ENCODE measurements at regions not wholly inside any gene's neighbourhood (a gene's known extent, or its start where the extent isn't known, plus 50 kb on each side); places are given as distances from the start of the nearest gene placed in this dataset.
"Not testable (repeated sequence)": the region's sequence is repeated elsewhere in the genome, so short reads cannot be mapped to it uniquely, and the experiment has no call there.

DNA sequence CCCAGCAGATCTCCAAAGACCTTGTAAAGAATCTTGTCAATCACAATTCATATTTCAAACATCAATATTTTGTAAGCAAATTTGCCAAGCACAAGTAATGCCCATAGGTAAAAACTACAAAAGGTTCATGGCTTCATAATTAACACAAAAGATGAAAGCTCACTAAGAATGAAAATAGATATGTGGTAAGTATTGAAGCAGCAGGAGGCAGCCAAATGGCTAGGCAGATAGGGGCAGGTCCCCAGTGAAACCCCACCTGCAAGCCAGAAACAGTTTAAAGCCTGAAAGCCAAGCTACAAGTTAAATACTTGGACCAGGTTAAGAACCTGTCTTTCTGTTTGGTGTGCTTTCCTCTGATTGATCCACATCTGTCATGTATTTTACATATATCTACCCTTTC is 942.6 kb upstream of the SPRY2 start:
- Histone ChIP-seq H3K4me3 (ENCODE audit: low read length) (no peak overlapping the region), H3K9ac (ENCODE audit: low read depth, low read length) (no peak overlapping the region), H3K4me1 (ENCODE audit: control insufficient read depth, insufficient read depth, low read length) (no peaks in the 10 kb centered on the region), H3K9me3 (replicated peaks; ENCODE audit: low read length) (no peaks in the 10 kb centered on the region), H3K4me2 (ENCODE audit: low read length) (no peak overlapping the region), H3K27me3 (ENCODE audit: control insufficient read depth, insufficient read depth, low read length) (no peaks in the 10 kb centered on the region), H3K36me3 (ENCODE audit: insufficient read depth, low read length) (no peaks in the 10 kb centered on the region)

DNA sequence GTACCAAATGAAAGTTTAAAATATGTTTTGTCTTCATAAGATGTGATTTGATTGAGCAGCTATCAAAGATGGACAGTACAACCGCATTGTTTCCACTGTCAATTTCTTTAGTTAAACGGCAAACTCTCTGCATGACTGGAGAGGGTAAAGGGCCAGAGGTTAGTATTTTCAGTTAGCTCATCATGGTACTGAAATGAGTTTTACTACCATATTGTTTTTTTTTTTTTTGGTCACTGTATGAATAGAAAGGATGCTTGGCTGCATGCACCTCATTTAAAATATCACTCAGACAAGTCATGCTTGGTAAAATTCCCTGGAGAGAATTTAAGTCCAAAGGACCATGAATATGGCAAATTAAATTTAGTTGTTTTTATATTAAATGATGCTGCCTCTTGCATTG is 942.1 kb upstream of the SPRY2 start:
- no peaks in the 10 kb centered on the region for H3K27me3 ChIP-seq (ENCODE audit: control insufficient read depth, insufficient read depth, low read length)
- H3K9me3 ChIP-seq (replicated peaks; ENCODE audit: low read length): no peaks in the 10 kb centered on the region
- H3K4me1 ChIP-seq (ENCODE audit: control insufficient read depth, insufficient read depth, low read length): no peaks in the 10 kb centered on the region
- H3K9ac ChIP-seq (ENCODE audit: low read depth, low read length): no peak overlapping the region
- no peak overlapping the region for H3K4me3 ChIP-seq (ENCODE audit: low read length)
- no peaks in the 10 kb centered on the region for H3K36me3 ChIP-seq (ENCODE audit: insufficient read depth, low read length)
- no peak overlapping the region for H3K4me2 ChIP-seq (ENCODE audit: low read length)

DNA sequence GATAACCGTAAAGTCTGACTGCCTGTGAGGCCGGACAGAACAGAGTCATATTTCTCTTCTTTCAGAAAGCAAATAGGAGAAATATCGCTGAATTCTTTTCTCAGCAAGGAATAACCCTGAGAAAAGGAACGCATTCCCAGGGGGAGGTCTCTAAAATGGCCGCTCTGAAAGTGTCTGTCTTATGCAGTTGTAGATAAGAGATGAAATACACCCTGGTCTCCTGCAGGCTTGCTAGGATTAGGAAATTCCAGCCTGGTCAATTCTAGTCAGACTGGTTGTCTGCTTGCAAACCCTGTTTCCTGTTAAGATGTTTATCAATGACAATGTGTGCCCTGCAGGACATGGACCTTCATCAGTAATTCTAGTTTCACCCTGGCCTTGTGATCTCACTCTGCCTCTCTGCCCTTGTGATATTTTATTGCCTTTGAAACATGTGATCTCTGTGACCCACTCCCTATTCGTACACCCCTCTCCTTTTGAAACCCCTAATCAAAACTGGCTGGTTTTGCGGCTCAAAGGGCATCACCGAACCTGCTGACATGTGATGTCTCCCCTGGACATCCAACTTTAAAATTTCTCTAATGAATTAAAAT is 934.8 kb upstream of the SPRY2 start:
- no peaks in the 10 kb centered on the region for H3K27me3 ChIP-seq (ENCODE audit: control insufficient read depth, insufficient read depth, low read length)
- no peak overlapping the region for H3K4me2 ChIP-seq (ENCODE audit: low read length)
- no peaks in the 10 kb centered on the region for H3K36me3 ChIP-seq (ENCODE audit: insufficient read depth, low read length)
- no peak overlapping the region for H3K9ac ChIP-seq (ENCODE audit: low read depth, low read length)
- H3K4me3 ChIP-seq (ENCODE audit: low read length): no peak overlapping the region
- no peaks in the 10 kb centered on the region for H3K4me1 ChIP-seq (ENCODE audit: control insufficient read depth, insufficient read depth, low read length)
- H3K9me3 ChIP-seq (replicated peaks; ENCODE audit: low read length): no peaks in the 10 kb centered on the region

DNA sequence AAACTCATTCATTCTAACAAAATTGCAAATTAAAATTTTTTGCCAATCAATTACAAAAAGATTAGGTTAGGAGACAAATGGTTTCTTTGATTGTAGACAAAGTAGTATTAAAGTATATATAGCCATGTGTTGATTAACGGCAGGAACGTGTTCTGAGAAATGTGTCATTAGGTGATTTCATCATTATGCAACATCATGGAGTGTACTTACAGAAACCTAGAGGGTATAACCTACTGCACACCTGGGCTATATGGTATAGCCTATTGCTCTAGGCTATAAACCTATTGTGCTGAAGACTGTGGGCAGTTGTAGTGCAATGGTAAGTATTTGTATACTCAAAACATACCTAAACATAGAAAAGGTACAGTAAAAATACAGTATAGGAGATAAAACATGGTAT is 906.8 kb upstream of the SPRY2 start:
- H3K27me3 ChIP-seq (ENCODE audit: control insufficient read depth, insufficient read depth, low read length): no peaks in the 10 kb centered on the region
- no peaks in the 10 kb centered on the region for H3K9me3 ChIP-seq (replicated peaks; ENCODE audit: low read length)
- H3K36me3 ChIP-seq (ENCODE audit: insufficient read depth, low read length): no peaks in the 10 kb centered on the region
- H3K9ac ChIP-seq (ENCODE audit: low read depth, low read length): no peak overlapping the region
- H3K4me3 ChIP-seq (ENCODE audit: low read length): no peak overlapping the region
- no peak overlapping the region for H3K4me2 ChIP-seq (ENCODE audit: low read length)
- no peaks in the 10 kb centered on the region for H3K4me1 ChIP-seq (ENCODE audit: control insufficient read depth, insufficient read depth, low read length)

DNA sequence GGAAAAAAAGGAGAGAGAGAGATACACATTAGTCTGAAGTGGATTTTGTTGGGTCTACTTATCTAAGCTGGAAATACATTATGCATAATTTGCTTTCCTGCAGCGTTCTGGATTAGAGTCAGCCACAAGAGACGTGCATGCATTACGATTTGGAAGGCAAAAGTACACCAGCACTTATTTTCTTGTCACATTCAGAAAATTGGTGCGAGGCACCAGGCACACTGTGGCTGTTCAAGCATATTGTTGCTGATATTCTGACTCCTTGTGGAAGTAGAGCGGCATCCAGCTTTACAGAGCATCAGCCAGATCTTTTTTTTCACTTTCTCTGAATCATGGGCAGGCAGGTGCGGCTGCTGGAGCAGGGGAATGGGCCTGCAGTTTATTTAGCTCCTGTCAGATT is 905.6 kb upstream of the SPRY2 start:
- no peaks in the 10 kb centered on the region for H3K9me3 ChIP-seq (replicated peaks; ENCODE audit: low read length)
- no peak overlapping the region for H3K4me2 ChIP-seq (ENCODE audit: low read length)
- no peaks in the 10 kb centered on the region for H3K36me3 ChIP-seq (ENCODE audit: insufficient read depth, low read length)
- no peaks in the 10 kb centered on the region for H3K27me3 ChIP-seq (ENCODE audit: control insufficient read depth, insufficient read depth, low read length)
- H3K9ac ChIP-seq (ENCODE audit: low read depth, low read length): no peak overlapping the region
- no peaks in the 10 kb centered on the region for H3K4me1 ChIP-seq (ENCODE audit: control insufficient read depth, insufficient read depth, low read length)
- H3K4me3 ChIP-seq (ENCODE audit: low read length): no peak overlapping the region

DNA sequence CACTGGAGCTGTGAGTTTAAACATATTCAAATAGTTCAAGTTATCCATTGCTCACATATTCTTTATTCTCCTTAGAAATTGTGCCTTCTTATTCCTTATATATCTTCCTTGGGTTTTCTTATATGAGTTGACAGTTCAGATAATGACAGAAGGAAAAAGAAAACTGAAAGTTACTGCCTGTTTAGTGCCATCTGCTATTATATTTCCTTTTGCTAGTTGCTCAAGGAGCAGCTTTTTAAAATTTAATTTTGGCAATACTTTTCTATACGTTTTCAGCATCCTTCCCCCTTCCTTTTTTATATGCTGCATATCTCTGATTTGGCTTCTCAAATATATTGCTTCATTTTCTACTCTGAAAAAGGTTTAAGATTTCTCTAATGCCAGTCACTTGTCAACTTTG is 903.1 kb upstream of the SPRY2 start:
- Histone ChIP-seq H3K9me3 (replicated peaks; ENCODE audit: low read length) (no peaks in the 10 kb centered on the region), H3K4me3 (ENCODE audit: low read length) (no peak overlapping the region)

DNA sequence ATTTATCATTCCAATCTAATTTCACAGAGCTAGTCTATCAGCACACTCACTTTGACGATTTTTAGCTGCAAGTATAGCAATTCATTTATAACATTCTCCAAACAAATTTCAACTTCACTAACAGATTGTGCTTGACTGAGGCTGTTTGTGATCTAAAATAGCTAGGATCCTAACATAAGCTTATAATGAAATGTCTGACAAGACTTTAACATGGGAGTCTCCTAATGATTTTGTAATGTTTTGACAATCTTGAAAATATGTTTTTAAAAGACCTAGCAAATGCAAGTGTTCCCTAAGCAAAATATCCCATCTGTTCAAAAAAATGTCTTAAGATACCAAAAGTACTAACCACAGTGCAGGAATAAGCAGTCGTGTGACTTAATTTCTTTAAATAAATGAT is 889.5 kb upstream of the SPRY2 start:
- Histone ChIP-seq H3K4me2 (ENCODE audit: low read length) (no peak overlapping the region), H3K27me3 (ENCODE audit: control insufficient read depth, insufficient read depth, low read length) (no peaks in the 10 kb centered on the region), H3K9me3 (replicated peaks; ENCODE audit: low read length) (no peaks in the 10 kb centered on the region), H3K36me3 (ENCODE audit: insufficient read depth, low read length) (no peaks in the 10 kb centered on the region), H3K9ac (ENCODE audit: low read depth, low read length) (no peak overlapping the region), H3K4me1 (ENCODE audit: control insufficient read depth, insufficient read depth, low read length) (no peaks in the 10 kb centered on the region), H3K4me3 (ENCODE audit: low read length) (no peak overlapping the region)

More for the DNA sequence above, 903.1 kb upstream of the SPRY2 start:
- H3K9ac ChIP-seq (ENCODE audit: low read depth, low read length): no peak overlapping the region
- H3K4me1 ChIP-seq (ENCODE audit: control insufficient read depth, insufficient read depth, low read length): no peaks in the 10 kb centered on the region
- no peaks in the 10 kb centered on the region for H3K36me3 ChIP-seq (ENCODE audit: insufficient read depth, low read length)
- no peak overlapping the region for H3K4me2 ChIP-seq (ENCODE audit: low read length)
- H3K27me3 ChIP-seq (ENCODE audit: control insufficient read depth, insufficient read depth, low read length): no peaks in the 10 kb centered on the region

DNA sequence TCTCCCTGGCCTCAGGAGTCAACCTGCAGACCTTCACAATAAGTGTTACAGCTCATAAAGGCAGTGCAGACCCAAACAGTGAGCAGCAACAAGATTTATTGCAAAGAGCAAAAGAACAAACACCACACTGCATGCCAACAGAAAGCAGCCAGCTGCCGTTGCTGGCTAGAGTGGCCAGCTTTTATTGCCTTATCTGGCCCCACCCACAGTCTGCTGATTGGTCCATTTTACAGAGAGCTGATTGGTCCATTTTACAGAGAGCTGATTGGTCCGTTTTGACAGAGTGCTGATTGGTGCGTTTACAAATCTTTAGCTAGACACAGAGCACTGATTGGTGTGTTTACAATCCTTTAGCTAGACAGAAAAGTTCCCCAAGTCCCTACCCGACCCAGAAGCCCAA is 885.9 kb upstream of the SPRY2 start:
- not testable (repeated sequence) for H3K4me2 ChIP-seq (ENCODE audit: low read length); H3K27me3 ChIP-seq (ENCODE audit: control insufficient read depth, insufficient read depth, low read length); H3K36me3 ChIP-seq (ENCODE audit: insufficient read depth, low read length); H3K9me3 ChIP-seq (replicated peaks; ENCODE audit: low read length); H3K4me1 ChIP-seq (ENCODE audit: control insufficient read depth, insufficient read depth, low read length); H3K4me3 ChIP-seq (ENCODE audit: low read length); H3K9ac ChIP-seq (ENCODE audit: low read depth, low read length)

DNA sequence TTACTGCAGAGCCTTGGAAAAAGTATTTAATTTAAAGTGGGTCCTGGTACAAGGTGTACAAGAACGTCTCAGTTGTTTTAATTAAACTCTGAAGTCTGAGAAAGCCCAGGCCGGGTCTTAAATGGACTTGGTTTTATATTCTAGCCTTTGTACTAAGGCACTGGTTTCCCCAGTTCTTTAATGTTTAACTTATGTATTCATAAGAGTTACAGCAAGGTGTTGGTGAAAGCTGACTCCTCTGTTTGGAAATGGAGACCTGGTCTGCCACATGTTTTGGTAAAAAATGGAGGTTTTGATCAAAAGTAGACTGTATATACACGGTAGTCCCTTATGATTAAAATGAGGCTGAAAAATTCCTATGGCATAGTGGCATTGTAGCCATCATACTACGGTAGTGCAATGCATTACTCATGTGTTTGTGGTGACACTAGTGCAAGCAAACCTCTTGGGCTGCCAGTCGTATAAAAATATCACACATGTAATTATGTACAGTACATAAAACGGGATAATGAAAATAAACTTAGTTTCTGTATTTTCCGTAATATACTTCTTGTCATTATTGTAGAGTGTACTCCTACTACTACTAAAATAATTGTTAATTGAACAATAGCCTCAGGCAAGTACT is 883.4 kb upstream of the SPRY2 start:
- no peak overlapping the region for H3K4me2 ChIP-seq (ENCODE audit: low read length)
- H3K9ac ChIP-seq (ENCODE audit: low read depth, low read length): no peak overlapping the region

DNA sequence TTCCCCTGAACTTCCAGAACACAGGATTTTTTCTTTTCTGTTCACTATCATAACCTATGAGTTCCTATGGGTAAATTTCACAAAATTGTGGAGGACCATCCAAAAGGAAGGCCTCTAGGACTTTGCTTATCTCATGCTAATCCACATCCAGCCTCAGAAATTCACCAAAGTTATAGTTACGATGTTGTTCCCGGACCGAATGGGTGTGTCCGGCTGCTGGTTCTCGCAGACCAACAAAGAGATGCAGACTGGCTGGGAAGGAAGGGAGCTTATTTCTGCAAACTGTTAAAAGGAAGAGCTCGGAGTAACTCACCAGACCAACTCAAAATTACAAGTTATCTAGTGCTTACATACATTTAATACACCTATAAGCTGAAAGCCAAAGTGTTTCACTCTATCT is 882.9 kb upstream of the SPRY2 start:
- no peaks in the 10 kb centered on the region for H3K36me3 ChIP-seq (ENCODE audit: insufficient read depth, low read length)
- no peaks in the 10 kb centered on the region for H3K4me1 ChIP-seq (ENCODE audit: control insufficient read depth, insufficient read depth, low read length)
- H3K4me2 ChIP-seq (ENCODE audit: low read length): no peak overlapping the region
- no peak overlapping the region for H3K9ac ChIP-seq (ENCODE audit: low read depth, low read length)
- H3K9me3 ChIP-seq (replicated peaks; ENCODE audit: low read length): no peaks in the 10 kb centered on the region
- no peaks in the 10 kb centered on the region for H3K27me3 ChIP-seq (ENCODE audit: control insufficient read depth, insufficient read depth, low read length)
- H3K4me3 ChIP-seq (ENCODE audit: low read length): no peak overlapping the region

More for the DNA sequence above, 883.4 kb upstream of the SPRY2 start:
- Histone ChIP-seq H3K4me1 (ENCODE audit: control insufficient read depth, insufficient read depth, low read length) (no peaks in the 10 kb centered on the region), H3K4me3 (ENCODE audit: low read length) (no peak overlapping the region), H3K27me3 (ENCODE audit: control insufficient read depth, insufficient read depth, low read length) (no peaks in the 10 kb centered on the region), H3K9me3 (replicated peaks; ENCODE audit: low read length) (no peaks in the 10 kb centered on the region), H3K36me3 (ENCODE audit: insufficient read depth, low read length) (no peaks in the 10 kb centered on the region)

DNA sequence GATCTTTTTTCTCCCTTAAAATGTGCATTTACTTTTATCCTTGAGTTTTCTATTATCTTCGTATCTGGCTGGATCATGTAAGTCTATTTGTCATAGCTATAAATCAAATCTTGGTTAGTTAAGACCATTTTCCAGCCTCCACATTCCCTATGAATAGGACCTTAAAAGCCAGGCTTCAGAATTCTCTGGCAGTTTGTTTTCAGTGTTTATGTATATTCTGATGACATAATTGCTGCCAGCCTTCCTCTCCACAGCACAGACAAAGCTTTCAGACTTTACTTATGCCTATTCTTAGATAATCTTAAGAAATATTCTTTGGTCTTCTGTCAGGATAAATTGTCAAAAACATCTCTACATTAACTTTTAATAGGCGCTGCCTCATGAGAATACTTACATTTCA is 870.8 kb upstream of the SPRY2 start:
- Histone ChIP-seq H3K9me3 (replicated peaks; ENCODE audit: low read length) (no peaks in the 10 kb centered on the region), H3K27me3 (ENCODE audit: control insufficient read depth, insufficient read depth, low read length) (no peaks in the 10 kb centered on the region), H3K9ac (ENCODE audit: low read depth, low read length) (no peak overlapping the region), H3K4me1 (ENCODE audit: control insufficient read depth, insufficient read depth, low read length) (no peaks in the 10 kb centered on the region), H3K4me3 (ENCODE audit: low read length) (no peak overlapping the region), H3K36me3 (ENCODE audit: insufficient read depth, low read length) (no peaks in the 10 kb centered on the region), H3K4me2 (ENCODE audit: low read length) (no peak overlapping the region)

DNA sequence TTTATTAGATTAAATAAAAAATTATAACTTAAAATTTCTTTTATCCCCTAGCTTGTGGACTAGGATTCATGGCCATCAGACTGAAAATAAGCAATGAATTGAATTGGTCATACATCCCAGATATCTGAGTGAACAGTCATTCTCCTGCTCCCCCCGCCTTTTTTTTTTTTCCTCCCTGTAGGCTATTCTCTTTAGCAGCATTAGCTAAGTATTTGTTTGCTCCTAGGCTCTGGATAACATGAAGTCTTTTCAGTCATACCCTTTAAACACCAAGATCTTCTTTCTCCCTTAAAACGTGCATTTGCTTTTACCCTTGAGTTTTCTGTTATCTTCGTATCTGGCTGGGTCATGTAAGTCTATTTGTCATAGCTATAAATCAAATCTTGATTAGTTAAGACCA is 866.7 kb upstream of the SPRY2 start:
- Histone ChIP-seq H3K36me3 (ENCODE audit: insufficient read depth, low read length) (no peaks in the 10 kb centered on the region), H3K27me3 (ENCODE audit: control insufficient read depth, insufficient read depth, low read length) (no peaks in the 10 kb centered on the region), H3K9ac (ENCODE audit: low read depth, low read length) (no peak overlapping the region), H3K9me3 (replicated peaks; ENCODE audit: low read length) (no peaks in the 10 kb centered on the region), H3K4me1 (ENCODE audit: control insufficient read depth, insufficient read depth, low read length) (no peaks in the 10 kb centered on the region), H3K4me2 (ENCODE audit: low read length) (no peak overlapping the region), H3K4me3 (ENCODE audit: low read length) (no peak overlapping the region)

Measured in skeletal muscle satellite cell (primary cell).